ENCODE measurements at regions not wholly inside any gene's neighbourhood (a gene's known extent, or its start where the extent isn't known, plus 50 kb on each side); places are given as distances from the start of the nearest gene placed in this dataset.

- no peak for DNase-seq (ENCODE audit: low read depth)
- no peak for TF ChIP-seq CTCF (IDR thresholded peaks at IDR 0.05; ENCODE audit: control insufficient read depth, extremely low read depth, insufficient read depth)
- no peak overlapping the region for H3K4me3 ChIP-seq (ENCODE audit: low read depth, low read length)
Observed at GRCh38 chr1:95671098-95671497, 437.1 kb downstream of the RWDD3 start.

- H3K4me3 ChIP-seq (ENCODE audit: low read depth, low read length): no peak overlapping the region
- no peak for TF ChIP-seq CTCF (IDR thresholded peaks at IDR 0.05; ENCODE audit: control insufficient read depth, extremely low read depth, insufficient read depth)
- DNase-seq (ENCODE audit: low read depth): no peak
Observed at GRCh38 chr1:95679262-95679661, 445.3 kb downstream of the RWDD3 start.

- no peak for DNase-seq (ENCODE audit: low read depth)
- TF ChIP-seq CTCF (IDR thresholded peaks at IDR 0.05; ENCODE audit: control insufficient read depth, extremely low read depth, insufficient read depth): no peak
- no peak overlapping the region for H3K4me3 ChIP-seq (ENCODE audit: low read depth, low read length)
Observed at GRCh38 chr1:95685081-95685480, 451.1 kb downstream of the RWDD3 start.

GRCh38 chr1:95686217-95686616 lies 452.2 kb downstream of the RWDD3 start:
- DNase-seq (ENCODE audit: low read depth): no peak
- no peak overlapping the region for H3K4me3 ChIP-seq (ENCODE audit: low read depth, low read length)
- no peak for TF ChIP-seq CTCF (IDR thresholded peaks at IDR 0.05; ENCODE audit: control insufficient read depth, extremely low read depth, insufficient read depth)

GRCh38 chr1:95699149-95699953 lies 465.3 kb downstream of the RWDD3 start:
- no peak overlapping the region for H3K4me3 ChIP-seq (ENCODE audit: low read depth, low read length)
- no peak for DNase-seq (ENCODE audit: low read depth)
- no peak for TF ChIP-seq CTCF (IDR thresholded peaks at IDR 0.05; ENCODE audit: control insufficient read depth, extremely low read depth, insufficient read depth)

GRCh38 chr1:95701450-95702173 lies 467.6 kb downstream of the RWDD3 start:
- H3K4me3 ChIP-seq (ENCODE audit: low read depth, low read length): no peak overlapping the region
- DNase-seq (ENCODE audit: low read depth): no peak
- TF ChIP-seq CTCF (IDR thresholded peaks at IDR 0.05; ENCODE audit: control insufficient read depth, extremely low read depth, insufficient read depth): no peak
